Activated naive CD8-positive, alpha-beta T cell treated with anti-CD3 and anti-CD28 coated beads for 36 hours (primary cell): ENCODE measurements at regions not wholly inside any gene's neighbourhood (a gene's known extent, or its start where the extent isn't known, plus 50 kb on each side); places are given as distances from the start of the nearest gene placed in this dataset.
"Not testable (repeated sequence)": the region's sequence is repeated elsewhere in the genome, so short reads cannot be mapped to it uniquely, and the experiment has no call there.

Source experiments
- DNase-seq: peaks from one replicate; pipeline ENCODE4 v3.0.0; 2021
- H3K27ac Mint-ChIP-seq: one replicate; pipeline ENCODE4 v1.8.0; 2022; ENCODE audit warnings: mild to moderate bottlenecking, moderate library complexity, mixed read lengths
- H3K27me3 Mint-ChIP-seq: one replicate; pipeline ENCODE4 v1.8.0; 2022; ENCODE audit warnings: mild to moderate bottlenecking, mixed read lengths
- H3K36me3 Mint-ChIP-seq: one replicate; pipeline ENCODE4 v1.8.0; 2021; ENCODE audit warnings: mild to moderate bottlenecking, mixed read lengths
- H3K4me1 Mint-ChIP-seq: one replicate; pipeline ENCODE4 v1.8.0; 2021; ENCODE audit warnings: mixed read lengths
- H3K4me3 Mint-ChIP-seq: one replicate; pipeline ENCODE4 v1.8.0; 2022; ENCODE audit warnings: mild to moderate bottlenecking, moderate library complexity, mixed read lengths
- H3K9me3 Mint-ChIP-seq: one replicate; pipeline ENCODE4 v1.8.0; 2022; ENCODE audit warnings: mixed read lengths

DNA sequence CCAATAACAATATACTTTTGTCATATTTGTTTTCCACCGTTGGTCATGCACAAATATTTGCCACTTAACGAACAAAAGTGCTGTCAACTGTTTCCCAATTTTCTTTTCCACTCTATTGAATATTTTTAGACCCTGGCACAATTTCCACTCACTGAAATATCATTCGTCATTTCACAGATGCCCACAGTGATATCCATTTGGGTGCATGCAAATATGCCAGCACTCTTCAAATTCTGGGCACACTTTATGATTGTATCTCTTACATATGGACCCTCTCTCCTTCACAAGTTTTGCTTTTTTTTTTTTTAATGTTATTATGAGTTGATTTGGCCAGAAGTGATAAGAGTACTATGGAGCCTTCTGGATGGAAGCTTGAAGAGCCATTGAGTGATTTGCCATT lies 1557.3 kb upstream of the FLRT2 start:
- H3K27me3 Mint-ChIP-seq, result no peaks in the 10 kb centered on the region
- peaks cover 8% of the 10 kb centered on the region for H3K9me3 Mint-ChIP-seq
- no peaks in the 10 kb centered on the region for H3K36me3 Mint-ChIP-seq
- no peaks in the 10 kb centered on the region for H3K4me1 Mint-ChIP-seq
- H3K27ac Mint-ChIP-seq, result no peak overlapping the region
- H3K4me3 Mint-ChIP-seq, result no peak overlapping the region
- DNase-seq, result no peak

DNA sequence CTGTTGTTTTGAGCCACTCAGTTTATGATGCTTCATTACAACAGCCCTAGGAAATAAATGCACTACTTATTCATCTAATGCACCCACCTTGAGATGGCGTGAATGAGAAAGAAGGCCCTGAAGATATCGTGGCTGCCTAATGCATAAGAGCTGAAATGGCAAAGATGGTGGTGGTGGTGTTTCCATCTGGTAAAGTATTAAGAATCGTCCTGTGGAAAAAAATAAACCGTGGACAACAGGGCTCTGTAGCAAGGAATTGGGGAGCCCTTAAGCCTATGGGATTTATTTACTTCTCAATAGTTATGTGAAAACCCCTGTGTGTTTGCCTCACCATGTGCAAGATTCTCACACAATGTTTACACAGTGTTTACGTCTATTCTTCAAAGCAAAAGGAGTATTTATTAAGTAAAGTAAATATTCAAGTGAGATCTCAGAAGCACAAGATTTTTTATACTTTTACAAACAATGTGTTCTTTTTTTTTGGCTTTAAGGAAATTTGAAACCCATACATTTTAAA lies 1555.2 kb upstream of the FLRT2 start:
- H3K36me3 Mint-ChIP-seq, result no peaks in the 10 kb centered on the region
- no peak overlapping the region for H3K27ac Mint-ChIP-seq
- no peaks in the 10 kb centered on the region for H3K4me1 Mint-ChIP-seq
- no peaks in the 10 kb centered on the region for H3K27me3 Mint-ChIP-seq
- DNase-seq, result no peak
- H3K4me3 Mint-ChIP-seq, result no peak overlapping the region
- peaks cover 8% of the 10 kb centered on the region for H3K9me3 Mint-ChIP-seq

DNA sequence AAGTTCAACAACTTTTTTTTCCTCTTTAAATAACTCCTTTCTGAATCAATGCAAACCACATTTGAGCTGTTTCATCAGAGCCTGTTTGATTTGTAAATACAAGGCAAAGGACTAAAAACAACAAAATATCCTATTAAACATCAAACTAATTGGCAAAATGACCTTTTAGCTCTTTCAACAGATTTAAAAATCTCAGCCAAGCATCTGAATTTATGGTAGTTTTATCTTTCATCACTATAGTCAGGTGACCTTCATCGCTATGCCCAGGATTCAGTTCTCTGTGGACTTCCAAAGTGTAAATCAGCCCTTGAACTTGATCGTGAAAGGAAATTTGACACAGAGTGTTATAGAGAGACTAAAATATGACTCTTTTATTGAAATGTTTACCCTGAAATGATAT lies 1554.5 kb upstream of the FLRT2 start:
- H3K36me3 Mint-ChIP-seq, result no peaks in the 10 kb centered on the region
- H3K27me3 Mint-ChIP-seq, result no peaks in the 10 kb centered on the region
- no peak for DNase-seq
- H3K27ac Mint-ChIP-seq, result no peak overlapping the region
- no peak overlapping the region for H3K4me3 Mint-ChIP-seq
- peaks cover 8% of the 10 kb centered on the region for H3K9me3 Mint-ChIP-seq
- H3K4me1 Mint-ChIP-seq, result no peaks in the 10 kb centered on the region

DNA sequence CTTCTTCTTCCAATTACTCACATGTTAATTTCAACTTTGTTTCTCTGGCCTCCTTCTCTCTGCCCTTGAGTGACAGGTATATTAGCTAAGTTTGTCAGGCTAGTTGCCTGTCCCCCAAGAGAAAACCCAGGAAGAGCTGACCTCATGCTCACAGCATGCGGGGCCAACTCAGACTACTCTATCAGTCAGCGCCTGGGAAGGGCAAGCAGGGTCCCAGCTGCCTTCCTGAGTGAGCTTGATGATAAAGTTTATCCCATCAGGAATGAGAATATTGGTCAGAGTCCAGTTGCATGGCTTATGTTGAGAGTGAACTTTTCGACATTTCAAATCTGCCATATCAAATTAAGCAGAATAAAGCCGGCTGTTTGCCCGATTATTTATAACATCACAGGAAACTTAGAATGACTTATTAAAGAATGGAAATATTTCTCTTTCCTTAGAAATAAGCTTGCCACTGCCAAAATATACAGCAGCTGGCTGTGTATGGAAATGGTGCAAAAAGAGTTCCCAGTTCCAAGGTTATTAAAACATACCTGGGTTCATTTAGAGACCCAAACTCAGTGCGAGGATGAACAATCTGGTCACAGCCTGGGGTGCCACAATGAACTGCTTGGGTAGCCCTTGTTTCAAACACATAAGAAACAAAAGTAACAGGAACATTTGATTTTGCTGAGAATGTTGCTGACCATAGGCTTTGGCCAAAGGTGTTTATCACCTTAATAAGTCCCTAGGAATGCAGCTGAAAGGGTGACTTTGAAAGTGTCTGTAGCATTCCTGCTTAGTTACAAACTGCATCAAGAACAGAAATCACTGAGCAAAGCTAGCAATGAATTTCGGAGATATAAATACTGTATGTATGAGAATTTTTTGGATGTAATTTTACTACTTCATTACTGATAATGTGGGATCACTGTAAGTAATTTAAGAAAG lies 1553.8 kb upstream of the FLRT2 start:
- no peaks in the 10 kb centered on the region for H3K4me1 Mint-ChIP-seq
- no peak for DNase-seq
- H3K9me3 Mint-ChIP-seq, result peaks cover 4% of the 10 kb centered on the region
- no peaks in the 10 kb centered on the region for H3K27me3 Mint-ChIP-seq
- no peaks in the 10 kb centered on the region for H3K36me3 Mint-ChIP-seq
- no peak overlapping the region for H3K4me3 Mint-ChIP-seq
- H3K27ac Mint-ChIP-seq, result no peak overlapping the region

DNA sequence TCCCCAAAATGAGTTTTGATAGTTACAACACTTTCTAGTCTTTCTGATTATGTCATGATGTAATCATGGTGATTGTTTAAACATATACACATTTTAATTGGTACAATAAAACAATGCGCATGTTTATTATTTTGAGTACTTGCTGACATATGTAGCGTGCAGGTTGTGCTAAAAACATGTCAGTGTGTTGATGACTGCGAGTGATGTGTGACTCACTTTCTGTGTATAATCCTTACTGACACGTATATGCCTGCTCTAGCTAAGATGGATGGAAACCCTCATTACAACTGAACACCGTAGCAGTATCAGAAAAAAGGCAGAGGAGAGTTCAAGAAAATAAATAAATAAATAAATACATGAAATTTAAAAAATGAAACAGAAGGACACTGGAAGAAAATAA lies 1552.4 kb upstream of the FLRT2 start:
- H3K36me3 Mint-ChIP-seq, result no peaks in the 10 kb centered on the region
- H3K9me3 Mint-ChIP-seq, result peaks cover 4% of the 10 kb centered on the region
- no peaks in the 10 kb centered on the region for H3K4me1 Mint-ChIP-seq
- no peak for DNase-seq
- H3K27me3 Mint-ChIP-seq, result no peaks in the 10 kb centered on the region
- no peak overlapping the region for H3K4me3 Mint-ChIP-seq
- H3K27ac Mint-ChIP-seq, result no peak overlapping the region

DNA sequence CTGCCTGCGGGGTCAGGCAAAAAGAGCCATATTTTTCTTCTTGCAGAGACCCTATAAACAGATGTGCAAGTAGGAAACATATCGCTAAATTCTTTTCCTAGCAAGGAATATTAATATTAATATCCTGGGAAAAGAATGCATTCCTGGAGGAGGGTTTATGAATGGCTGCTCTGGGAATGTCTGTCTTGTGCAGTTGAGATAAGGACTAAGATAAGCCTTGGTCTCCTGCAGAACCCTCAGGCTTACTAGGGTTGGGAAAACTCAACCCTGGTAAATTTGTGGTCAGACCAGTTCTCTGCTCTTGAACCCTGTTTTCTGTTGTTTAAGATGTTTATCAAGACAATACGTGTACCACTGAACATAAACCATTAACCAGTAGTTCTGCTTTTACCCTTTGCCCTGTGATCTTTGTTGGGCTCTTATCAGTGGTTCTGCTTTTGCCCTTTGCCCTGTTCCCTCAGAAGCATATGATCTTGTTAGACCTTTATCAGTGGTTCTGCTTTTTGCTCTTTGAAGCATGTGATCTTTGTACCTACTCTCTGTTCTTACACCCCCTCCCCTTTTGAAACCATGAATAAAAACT lies 1548.2 kb upstream of the FLRT2 start:
- not testable (repeated sequence) for H3K27ac Mint-ChIP-seq, H3K4me1 Mint-ChIP-seq, H3K9me3 Mint-ChIP-seq, DNase-seq, H3K27me3 Mint-ChIP-seq, H3K4me3 Mint-ChIP-seq, H3K36me3 Mint-ChIP-seq

DNA sequence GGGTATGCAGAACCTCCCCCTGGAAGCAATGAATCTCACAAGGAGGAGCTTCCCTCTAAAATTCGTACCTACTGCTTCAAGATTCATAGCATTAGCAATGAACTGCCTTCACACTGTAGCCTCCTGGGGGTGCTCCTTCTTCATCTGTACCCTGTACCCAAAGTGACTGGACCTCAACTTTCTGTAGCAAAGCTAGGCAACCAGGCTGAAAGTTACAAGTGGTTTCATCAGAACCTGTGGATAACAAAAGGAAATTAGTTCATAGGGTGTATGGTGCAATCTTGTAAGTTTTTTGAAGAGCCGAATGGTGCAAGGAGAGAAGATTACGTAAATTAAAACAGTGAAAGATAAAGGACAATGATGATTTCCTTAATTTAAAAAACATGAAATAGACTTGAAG lies 1541.7 kb upstream of the FLRT2 start:
- H3K4me1 Mint-ChIP-seq, result no peaks in the 10 kb centered on the region

DNA sequence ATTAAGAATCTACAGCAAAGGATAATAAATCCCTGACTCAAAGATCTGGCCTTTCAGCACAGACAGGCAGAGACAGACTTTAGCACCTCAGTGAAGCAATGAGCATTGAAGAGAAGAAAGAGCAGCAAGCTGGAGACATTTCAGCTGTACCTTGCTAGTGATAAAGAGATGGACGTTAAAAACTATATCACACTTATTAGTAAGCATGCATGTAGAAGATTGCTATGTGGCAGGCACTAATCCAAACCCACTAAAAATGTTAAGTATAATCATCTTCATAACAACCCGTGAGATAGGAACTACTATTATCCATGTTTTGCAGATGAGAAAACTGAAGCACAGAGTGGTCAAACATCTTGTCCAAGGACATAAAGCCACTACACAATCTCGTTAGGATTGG lies 1538.3 kb upstream of the FLRT2 start:
- Mint-ChIP-seq H3K4me1 (no peaks in the 10 kb centered on the region), H3K4me3 (no peak overlapping the region), H3K27me3 (no peaks in the 10 kb centered on the region), H3K36me3 (no peaks in the 10 kb centered on the region), H3K27ac (no peak overlapping the region), H3K9me3 (peaks cover 9% of the 10 kb centered on the region)
- DNase-seq, result no peak

More for the DNA sequence above, 1541.7 kb upstream of the FLRT2 start:
- Mint-ChIP-seq H3K27ac (no peak overlapping the region), H3K36me3 (no peaks in the 10 kb centered on the region), H3K9me3 (peaks cover 6% of the 10 kb centered on the region), H3K27me3 (no peaks in the 10 kb centered on the region), H3K4me3 (no peak overlapping the region)
- DNase-seq, result no peak

DNA sequence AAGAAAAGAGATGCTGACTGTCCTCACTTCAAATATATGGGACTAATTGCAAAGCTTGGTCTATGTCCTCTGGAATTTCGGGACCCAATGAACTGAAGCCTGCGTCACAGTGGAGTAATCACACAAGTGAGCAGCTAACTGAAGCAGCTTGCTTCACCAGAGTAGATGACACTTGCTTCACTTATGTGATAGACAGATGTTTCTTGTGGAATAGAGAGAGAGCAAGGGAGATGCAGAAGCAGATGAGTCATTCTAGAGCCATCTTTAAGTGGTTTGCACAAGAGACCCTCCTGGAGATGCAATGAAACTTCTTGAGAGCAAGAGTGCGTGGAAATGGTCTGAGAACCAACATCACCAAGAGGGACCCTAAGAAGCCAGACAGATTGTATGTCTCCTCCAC lies 1537.1 kb upstream of the FLRT2 start:
- H3K27me3 Mint-ChIP-seq, result no peaks in the 10 kb centered on the region
- no peak overlapping the region for H3K4me3 Mint-ChIP-seq
- H3K36me3 Mint-ChIP-seq, result no peaks in the 10 kb centered on the region
- H3K4me1 Mint-ChIP-seq, result no peaks in the 10 kb centered on the region
- no peak for DNase-seq
- peaks cover 7% of the 10 kb centered on the region for H3K9me3 Mint-ChIP-seq
- no peak overlapping the region for H3K27ac Mint-ChIP-seq

DNA sequence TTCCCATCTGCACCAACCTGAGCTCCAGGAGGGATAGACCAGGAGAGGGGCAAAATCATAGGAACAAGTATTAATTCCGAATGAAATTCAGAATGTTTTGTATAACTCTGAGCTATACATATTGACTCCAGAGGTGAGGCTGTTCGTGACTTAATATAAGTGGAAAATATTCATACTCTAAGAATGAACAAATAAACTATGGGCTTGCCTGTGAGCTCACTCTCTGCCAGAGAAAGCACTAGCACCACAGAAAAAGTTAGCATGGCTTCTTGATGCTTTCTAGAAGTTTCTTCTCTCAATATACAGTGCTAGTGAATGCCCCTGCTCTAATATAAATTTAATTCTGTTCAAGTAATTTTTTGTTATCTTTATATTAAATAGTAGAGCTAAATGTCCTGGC lies 1536.4 kb upstream of the FLRT2 start:
- H3K36me3 Mint-ChIP-seq, result no peaks in the 10 kb centered on the region

DNA sequence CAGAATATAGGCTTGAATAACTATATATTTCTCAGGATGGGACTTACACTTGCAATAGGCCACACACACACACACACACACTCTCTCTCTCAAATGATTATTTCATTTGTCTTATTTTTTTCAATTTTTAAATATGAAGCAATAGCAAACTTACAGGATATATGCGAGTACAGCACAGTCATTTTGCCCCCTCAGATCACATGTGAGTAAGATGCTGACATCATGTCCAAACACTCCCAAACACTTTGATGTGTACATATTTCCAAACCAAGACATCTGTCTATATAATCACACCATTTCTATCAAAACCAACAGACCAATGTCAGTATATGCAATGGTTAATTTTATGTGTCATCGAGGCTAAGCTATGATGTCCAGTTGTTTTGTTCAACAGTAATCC lies 1535.9 kb upstream of the FLRT2 start:
- no peaks in the 10 kb centered on the region for H3K4me1 Mint-ChIP-seq
- H3K36me3 Mint-ChIP-seq, result no peaks in the 10 kb centered on the region
- H3K27me3 Mint-ChIP-seq, result no peaks in the 10 kb centered on the region
- no peak overlapping the region for H3K27ac Mint-ChIP-seq
- peaks cover 7% of the 10 kb centered on the region for H3K9me3 Mint-ChIP-seq
- H3K4me3 Mint-ChIP-seq, result no peak overlapping the region
- no peak for DNase-seq

More for the DNA sequence above, 1536.4 kb upstream of the FLRT2 start:
- Mint-ChIP-seq H3K4me3 (no peak overlapping the region), H3K4me1 (no peaks in the 10 kb centered on the region), H3K27me3 (no peaks in the 10 kb centered on the region), H3K9me3 (peaks cover 7% of the 10 kb centered on the region), H3K27ac (no peak overlapping the region)
- DNase-seq, result no peak

DNA sequence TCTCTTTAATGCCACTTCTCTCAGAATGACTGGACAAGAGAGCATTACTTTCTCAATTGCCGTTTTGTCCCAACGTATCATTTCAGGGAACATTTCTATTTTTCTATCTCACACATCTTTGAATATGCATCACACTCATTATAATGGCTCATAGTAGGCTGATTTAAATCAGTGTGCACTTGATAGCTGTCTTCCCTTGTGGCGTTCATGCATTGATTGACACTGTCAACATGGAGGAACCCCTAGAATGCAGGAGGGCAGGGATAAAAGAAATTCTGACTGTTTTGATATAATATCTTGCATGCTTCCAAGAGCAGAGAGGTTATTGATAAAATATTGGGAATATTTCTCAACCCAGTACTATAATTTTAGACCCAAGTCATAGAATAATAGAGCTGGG lies 1528.9 kb upstream of the FLRT2 start:
- DNase-seq, result no peak
- Mint-ChIP-seq H3K36me3 (no peaks in the 10 kb centered on the region), H3K27ac (no peak overlapping the region)

DNA sequence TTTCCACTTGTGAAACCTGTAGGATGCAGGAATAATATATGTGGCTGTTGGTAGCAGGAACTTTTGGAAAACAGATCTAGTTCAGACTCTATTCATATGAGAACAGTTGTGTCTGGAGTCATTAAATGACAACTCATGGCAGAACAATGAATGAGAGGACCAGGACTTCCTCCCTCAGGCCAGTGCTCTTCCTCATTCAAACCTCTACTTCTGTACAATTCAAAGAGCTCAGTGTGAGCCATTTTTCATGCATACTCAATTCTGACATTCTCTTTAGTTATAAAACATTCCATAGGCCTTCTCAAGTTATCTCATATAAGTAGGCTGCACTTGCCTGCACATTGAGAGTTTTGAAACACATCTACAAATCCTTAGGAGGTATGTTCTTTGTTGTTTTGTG lies 1526.6 kb upstream of the FLRT2 start:
- Mint-ChIP-seq H3K4me1 (no peaks in the 10 kb centered on the region), H3K36me3 (no peaks in the 10 kb centered on the region), H3K27ac (no peak overlapping the region), H3K27me3 (no peaks in the 10 kb centered on the region), H3K4me3 (no peak overlapping the region), H3K9me3 (peaks cover 2% of the 10 kb centered on the region)
- DNase-seq, result no peak

More for the DNA sequence above, 1528.9 kb upstream of the FLRT2 start:
- Mint-ChIP-seq H3K27me3 (no peaks in the 10 kb centered on the region), H3K9me3 (peaks cover 2% of the 10 kb centered on the region), H3K4me1 (no peaks in the 10 kb centered on the region), H3K4me3 (no peak overlapping the region)

DNA sequence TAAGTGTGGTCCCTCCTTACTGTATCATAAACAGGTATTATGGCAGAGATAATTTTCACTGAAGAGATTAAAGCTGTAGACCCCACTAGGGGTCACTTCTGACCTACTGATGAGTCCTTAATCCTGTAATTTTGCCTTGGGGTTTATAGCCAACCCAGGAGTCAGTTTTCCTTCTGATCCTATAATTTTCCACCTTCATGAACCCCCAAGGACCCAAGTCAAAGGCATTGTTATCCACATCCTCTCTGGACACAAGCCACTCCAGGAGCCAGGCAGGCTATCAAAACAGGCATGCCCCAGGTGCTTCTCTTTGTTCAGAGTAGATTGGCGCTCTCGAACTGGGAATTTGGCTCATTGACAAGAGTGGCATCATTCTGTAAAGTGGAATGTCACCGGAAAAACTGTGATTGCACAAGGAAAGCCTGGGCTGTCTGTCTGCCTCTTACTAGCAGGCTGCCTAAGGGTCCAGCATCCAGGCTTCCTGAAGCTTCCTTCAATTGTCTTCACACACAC lies 1523.2 kb upstream of the FLRT2 start:
- DNase-seq, result no peak
- Mint-ChIP-seq H3K27me3 (no peaks in the 10 kb centered on the region), H3K9me3 (peaks cover 2% of the 10 kb centered on the region), H3K36me3 (no peaks in the 10 kb centered on the region), H3K4me3 (no peak overlapping the region), H3K27ac (no peak overlapping the region), H3K4me1 (no peaks in the 10 kb centered on the region)

DNA sequence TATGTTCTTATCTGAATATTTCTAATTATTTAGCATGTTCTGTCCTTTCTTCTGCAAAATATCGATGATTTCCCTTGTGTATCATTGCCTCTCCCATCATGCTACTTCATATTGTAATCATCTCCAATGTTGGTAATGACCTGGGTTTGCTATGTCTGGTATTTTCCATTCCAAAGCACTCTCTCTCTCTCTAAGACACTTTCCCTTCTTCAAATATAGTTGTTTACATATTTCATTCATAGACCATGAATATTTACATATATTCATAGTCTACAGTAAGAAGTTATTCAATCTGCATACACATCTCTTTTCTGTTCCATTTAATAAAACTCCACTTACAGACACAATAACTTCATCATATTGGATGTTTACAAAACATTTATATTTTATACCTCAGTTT lies 1516.5 kb upstream of the FLRT2 start:
- Mint-ChIP-seq H3K27me3 (no peaks in the 10 kb centered on the region), H3K4me1 (no peaks in the 10 kb centered on the region), H3K9me3 (peaks cover 6% of the 10 kb centered on the region), H3K27ac (no peak overlapping the region), H3K36me3 (no peaks in the 10 kb centered on the region), H3K4me3 (no peak overlapping the region)
- DNase-seq, result no peak
